ENCODE measurements at regions not wholly inside any gene's neighbourhood (a gene's known extent, or its start where the extent isn't known, plus 50 kb on each side); places are given as distances from the start of the nearest gene placed in this dataset.

DNA sequence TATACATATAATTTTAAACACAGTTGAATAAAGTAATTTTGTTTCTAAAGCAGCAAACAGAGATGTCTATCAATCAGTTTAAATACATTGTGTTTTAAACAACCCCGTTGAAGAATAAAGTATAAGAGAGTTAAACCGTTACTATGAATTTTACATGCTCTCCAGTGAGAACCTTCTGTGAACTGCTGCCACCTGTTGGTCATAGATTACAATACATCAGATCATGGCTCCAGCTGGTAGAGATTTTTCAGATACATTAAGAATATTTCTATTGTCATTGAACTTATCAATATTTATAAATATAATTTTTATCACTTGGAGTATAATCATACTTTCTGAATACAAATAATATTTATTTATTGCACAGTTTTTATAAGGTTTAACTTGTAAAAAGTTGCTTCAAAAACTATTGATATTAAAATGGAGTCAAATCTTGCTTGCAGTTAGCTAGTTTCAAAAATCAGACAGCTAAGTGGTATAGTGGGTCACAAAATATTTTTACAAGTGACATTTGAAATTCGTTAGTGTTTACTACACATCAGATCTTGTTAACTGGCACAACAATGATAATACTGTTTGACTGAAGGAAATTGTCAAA, 561.2 kb upstream of the PHF14 start:
- Histone ChIP-seq H3K27me3 (ENCODE audit: control insufficient read depth, insufficient read depth, low read length) (no peaks in the 10 kb centered on the region), H3K79me2 (no peaks in the 10 kb centered on the region), H3K9me3 (ENCODE audit: control insufficient read depth, low read length) (no peaks in the 10 kb centered on the region), H3K36me3 (ENCODE audit: control insufficient read depth, insufficient read depth, low read length) (no peaks in the 10 kb centered on the region), H3K27ac (no peak overlapping the region), H2AFZ (no peak overlapping the region), H3K4me3 (ENCODE audit: low read depth, low read length) (no peak overlapping the region), H3K9ac (no peak overlapping the region), H3K4me2 (ENCODE audit: low read length) (no peak overlapping the region), H3K4me1 (no peaks in the 10 kb centered on the region)
- peak; percentile 34 for TF ChIP-seq CTCF (IDR thresholded peaks at IDR 0.05)

GRCh38 chr7:10418985-10419384, 554.7 kb upstream of the PHF14 start:
- no peaks in the 10 kb centered on the region for H3K9me3 ChIP-seq (ENCODE audit: control insufficient read depth, low read length)
- TF ChIP-seq CTCF (IDR thresholded peaks at IDR 0.05) = no peak
- H3K27me3 ChIP-seq (ENCODE audit: control insufficient read depth, insufficient read depth, low read length) = no peaks in the 10 kb centered on the region
- no peak overlapping the region for H2AFZ ChIP-seq
- no peaks in the 10 kb centered on the region for H3K79me2 ChIP-seq
- H3K4me2 ChIP-seq (ENCODE audit: low read length) = no peak overlapping the region
- H3K27ac ChIP-seq = no peak overlapping the region
- H3K4me1 ChIP-seq = no peaks in the 10 kb centered on the region
- no peak overlapping the region for H3K4me3 ChIP-seq (ENCODE audit: low read depth, low read length)
- H3K36me3 ChIP-seq (ENCODE audit: control insufficient read depth, insufficient read depth, low read length) = no peaks in the 10 kb centered on the region
- H3K9ac ChIP-seq = no peak overlapping the region

DNA sequence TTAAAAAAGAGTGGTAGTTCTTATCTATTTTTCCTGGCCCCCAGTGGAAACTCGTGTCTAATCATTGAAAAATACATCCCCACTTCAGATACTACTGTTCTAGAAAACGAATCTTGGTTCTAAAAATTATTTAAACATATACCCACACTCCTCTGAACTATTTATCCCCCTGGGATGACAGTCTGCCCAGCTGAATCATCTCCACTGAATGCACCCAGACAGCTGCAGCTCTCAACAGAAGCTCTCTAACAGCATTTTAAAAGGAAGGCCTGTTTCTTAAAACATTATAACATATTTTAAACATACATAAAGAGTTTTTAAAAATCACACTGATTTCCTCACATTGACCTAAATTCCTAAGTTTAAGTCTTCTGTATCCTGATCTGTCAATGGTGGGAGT, 544.6 kb upstream of the PHF14 start:
- no peak overlapping the region for H3K4me3 ChIP-seq (ENCODE audit: low read depth, low read length)
- no peak overlapping the region for H3K27ac ChIP-seq

DNA sequence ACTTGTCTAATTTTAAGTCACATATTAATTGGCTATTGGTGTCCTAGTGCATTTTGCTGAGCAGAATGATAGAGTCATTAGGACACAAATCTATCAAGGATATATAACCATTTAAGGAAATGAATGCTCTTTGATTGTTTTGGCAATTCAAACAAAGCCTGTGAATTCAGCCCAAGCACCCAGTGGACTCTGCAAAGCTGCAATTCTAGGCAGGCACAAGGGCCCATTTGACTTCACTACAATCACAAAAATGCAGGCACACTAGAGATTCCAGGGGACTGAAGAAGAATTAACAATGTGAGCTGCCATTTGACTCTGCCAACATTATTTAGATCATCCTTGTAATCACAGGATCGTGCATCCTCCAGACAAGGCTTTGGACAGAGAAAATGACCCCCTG, 544.2 kb upstream of the PHF14 start:
- Histone ChIP-seq H3K27me3 (ENCODE audit: control insufficient read depth, insufficient read depth, low read length) (no peaks in the 10 kb centered on the region), H3K4me1 (no peaks in the 10 kb centered on the region), H3K4me2 (ENCODE audit: low read length) (no peak overlapping the region), H3K27ac (no peak overlapping the region), H3K9ac (no peak overlapping the region), H3K36me3 (ENCODE audit: control insufficient read depth, insufficient read depth, low read length) (no peaks in the 10 kb centered on the region), H2AFZ (no peak overlapping the region), H3K79me2 (no peaks in the 10 kb centered on the region), H3K9me3 (ENCODE audit: control insufficient read depth, low read length) (no peaks in the 10 kb centered on the region), H3K4me3 (ENCODE audit: low read depth, low read length) (no peak overlapping the region)
- no peak for TF ChIP-seq CTCF (IDR thresholded peaks at IDR 0.05)

More for the DNA sequence above, 544.6 kb upstream of the PHF14 start:
- Histone ChIP-seq H3K27me3 (ENCODE audit: control insufficient read depth, insufficient read depth, low read length) (no peaks in the 10 kb centered on the region), H2AFZ (no peak overlapping the region), H3K9me3 (ENCODE audit: control insufficient read depth, low read length) (no peaks in the 10 kb centered on the region), H3K9ac (no peak overlapping the region), H3K79me2 (no peaks in the 10 kb centered on the region), H3K4me1 (no peaks in the 10 kb centered on the region), H3K4me2 (ENCODE audit: low read length) (no peak overlapping the region), H3K36me3 (ENCODE audit: control insufficient read depth, insufficient read depth, low read length) (no peaks in the 10 kb centered on the region)
- TF ChIP-seq CTCF (IDR thresholded peaks at IDR 0.05) = no peak

GRCh38 chr7:10436302-10436701, 537.4 kb upstream of the PHF14 start:
- no peak for TF ChIP-seq CTCF (IDR thresholded peaks at IDR 0.05)

More at GRCh38 chr7:10436302-10436701, 537.4 kb upstream of the PHF14 start:
- Histone ChIP-seq H2AFZ (no peak overlapping the region), H3K9ac (no peak overlapping the region), H3K4me2 (ENCODE audit: low read length) (no peak overlapping the region), H3K27me3 (ENCODE audit: control insufficient read depth, insufficient read depth, low read length) (no peaks in the 10 kb centered on the region), H3K36me3 (ENCODE audit: control insufficient read depth, insufficient read depth, low read length) (no peaks in the 10 kb centered on the region), H3K79me2 (no peaks in the 10 kb centered on the region), H3K4me1 (no peaks in the 10 kb centered on the region), H3K4me3 (ENCODE audit: low read depth, low read length) (no peak overlapping the region), H3K27ac (no peak overlapping the region), H3K9me3 (ENCODE audit: control insufficient read depth, low read length) (no peaks in the 10 kb centered on the region)

Measured in parathyroid adenoma (tissue), 2 donors.